Fibroblast of skin of left quadriceps (primary cell): ENCODE measurements at regions not wholly inside any gene's neighbourhood (a gene's known extent, or its start where the extent isn't known, plus 50 kb on each side); places are given as distances from the start of the nearest gene placed in this dataset.
"Not testable (repeated sequence)": the region's sequence is repeated elsewhere in the genome, so short reads cannot be mapped to it uniquely, and the experiment has no call there.

Experiments used
- DNase-seq, 2 experiments: peaks; one replicate each; pipeline ENCODE4 v3.0.0-alpha.2; 2013; ENCODE audit warnings: low read depth in 2 of 2

- DNase-seq: peak in 1 of 2 experiments; percentile 9
Measured at GRCh38 chr9:41367301-41367700, 178.2 kb upstream of the ZNG1F start.

- DNase-seq: not testable (repeated sequence)
Measured at GRCh38 chr9:41361790-41362189, 172.7 kb upstream of the ZNG1F start.

GRCh38 chr9:41359116-41359515 lies 170.0 kb upstream of the ZNG1F start:
- DNase-seq: peak in 1 of 2 experiments; percentile 4

GRCh38 chr9:41358682-41359081 lies 169.6 kb upstream of the ZNG1F start:
- DNase-seq: peak; percentile 17 to 29

GRCh38 chr9:41357918-41358404 lies 168.8 kb upstream of the ZNG1F start:
- not testable (repeated sequence) for DNase-seq

- not testable (repeated sequence) for DNase-seq
Measured at GRCh38 chr9:41357350-41357748, 168.2 kb upstream of the ZNG1F start.

- peak; percentile 41 to 50 for DNase-seq
Measured at GRCh38 chr9:41356588-41357349, 167.7 kb upstream of the ZNG1F start.

GRCh38 chr9:41355712-41356450 lies 166.8 kb upstream of the ZNG1F start:
- not testable (repeated sequence) for DNase-seq

GRCh38 chr9:41354978-41355377 lies 165.9 kb upstream of the ZNG1F start:
- DNase-seq: not testable (repeated sequence)

- DNase-seq: not testable (repeated sequence)
Measured at GRCh38 chr9:41354060-41354934, 165.2 kb upstream of the ZNG1F start.

- not testable (repeated sequence) for DNase-seq
Measured at GRCh38 chr9:41353026-41353425, 163.9 kb upstream of the ZNG1F start.

GRCh38 chr9:41352390-41352789 lies 163.3 kb upstream of the ZNG1F start:
- DNase-seq: not testable (repeated sequence)

- DNase-seq: not testable (repeated sequence)
Measured at GRCh38 chr9:41347893-41348292, 158.8 kb upstream of the ZNG1F start.

GRCh38 chr9:41332562-41332961 lies 143.4 kb upstream of the ZNG1F start:
- DNase-seq: not testable (repeated sequence)

GRCh38 chr9:41321277-41321676 lies 132.2 kb upstream of the ZNG1F start:
- DNase-seq: not testable (repeated sequence)

GRCh38 chr9:41308953-41309352 lies 119.8 kb upstream of the ZNG1F start:
- DNase-seq: not testable (repeated sequence)

- not testable (repeated sequence) for DNase-seq
Measured at GRCh38 chr9:41285744-41286143, 96.6 kb upstream of the ZNG1F start.

- DNase-seq: not testable (repeated sequence)
Measured at GRCh38 chr9:41280299-41281238, 91.5 kb upstream of the ZNG1F start.

GRCh38 chr9:41279437-41279836 lies 90.3 kb upstream of the ZNG1F start:
- not testable (repeated sequence) for DNase-seq

- not testable (repeated sequence) for DNase-seq
Measured at GRCh38 chr9:41279033-41279432, 89.9 kb upstream of the ZNG1F start.
